D341Med (cell line): ENCODE measurements at regions not wholly inside any gene's neighbourhood (a gene's known extent, or its start where the extent isn't known, plus 50 kb on each side); places are given as distances from the start of the nearest gene placed in this dataset.

ENCODE experiments used
- DNase-seq: peaks from one replicate; pipeline ENCODE4 v3.0.0; 2012; ENCODE audit warnings: low spot score

DNA sequence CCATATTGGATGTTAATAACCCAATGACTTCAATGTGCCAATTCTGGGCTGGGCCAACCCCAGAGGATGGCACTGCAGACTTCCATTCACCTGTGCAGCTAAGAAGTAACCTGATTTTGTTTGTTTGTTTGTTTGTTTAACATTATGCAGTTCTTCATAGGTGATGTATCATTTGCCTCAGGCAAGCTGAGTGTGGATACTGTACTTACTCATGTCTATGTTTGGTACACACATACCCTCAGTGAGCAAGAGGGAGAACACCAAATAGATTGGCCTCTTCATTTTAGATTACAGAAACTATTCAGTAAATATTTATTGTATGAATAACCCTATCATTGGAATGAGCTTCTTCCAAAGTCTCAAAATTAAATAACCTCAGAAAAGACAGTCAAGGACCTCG, 180.2 kb upstream of the SMC2 start:
- no peak for DNase-seq

- no peak for DNase-seq
Measured at GRCh38 chr9:103919605-103920209, 174.4 kb upstream of the SMC2 start.

GRCh38 chr9:103928442-103928841, 165.7 kb upstream of the SMC2 start:
- no peak for DNase-seq

- DNase-seq = no peak
Measured at GRCh38 chr9:103941104-103941503, 153.0 kb upstream of the SMC2 start.

DNA sequence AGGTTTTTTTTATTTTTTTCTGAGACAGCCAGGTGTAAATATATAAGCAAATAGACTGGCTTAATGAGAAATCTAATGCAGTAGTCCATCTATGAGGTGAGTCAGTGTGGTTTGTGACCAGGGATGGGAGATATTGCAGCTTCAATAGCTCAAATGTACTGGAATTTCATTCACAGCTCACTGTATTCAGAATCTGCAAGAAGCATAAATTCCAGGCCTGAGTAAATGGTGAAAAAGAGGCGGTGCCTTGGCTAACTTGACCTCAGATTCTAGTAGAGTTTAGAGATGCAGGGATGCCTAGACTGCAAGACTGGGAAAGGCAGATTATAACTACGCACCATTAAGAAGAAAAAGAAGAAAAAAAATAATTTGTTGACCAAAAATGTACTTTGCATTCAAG, 151.9 kb upstream of the SMC2 start:
- DNase-seq = no peak

DNA sequence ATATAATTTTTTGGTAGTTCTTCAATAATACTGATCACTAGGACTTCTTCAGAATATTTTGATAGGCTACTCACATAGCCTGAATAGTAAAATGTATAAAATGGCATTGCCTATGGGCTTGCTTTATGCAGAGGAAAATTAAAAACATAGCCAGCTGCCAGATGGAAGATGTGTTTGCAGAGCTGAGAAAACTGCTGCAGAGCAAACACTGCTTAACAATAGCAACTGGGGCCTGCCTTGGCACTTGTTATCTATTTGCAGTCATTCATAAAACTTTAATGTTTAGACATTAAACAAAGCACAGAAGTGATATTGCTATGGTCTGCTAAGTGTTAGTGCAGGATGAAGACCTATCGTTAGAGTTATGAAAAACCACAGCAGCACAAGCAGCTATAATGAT, 151.5 kb upstream of the SMC2 start:
- no peak for DNase-seq

DNA sequence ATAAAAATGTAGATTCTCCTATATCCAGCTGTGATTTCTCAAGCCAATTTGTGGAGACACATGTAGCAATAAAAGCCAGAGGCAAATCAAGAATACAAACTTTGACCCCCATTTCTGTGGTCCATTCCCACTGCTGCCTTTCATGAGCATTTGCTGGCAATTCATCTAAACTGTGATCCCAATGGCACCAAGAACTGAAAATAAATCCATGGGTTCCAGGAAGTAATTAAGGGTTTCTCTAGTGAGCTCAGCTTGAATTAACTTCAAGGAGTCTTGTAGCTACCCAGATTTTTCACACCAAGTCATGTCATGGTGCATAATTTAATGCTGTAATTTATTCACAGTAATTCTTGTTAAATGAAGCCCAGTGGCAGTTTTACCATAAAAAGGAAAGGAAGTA, 145.0 kb upstream of the SMC2 start:
- no peak for DNase-seq

- no peak for DNase-seq
Measured at GRCh38 chr9:103977163-103977562, 116.9 kb upstream of the SMC2 start.

GRCh38 chr9:103978396-103978795, 115.7 kb upstream of the SMC2 start:
- no peak for DNase-seq

GRCh38 chr9:103981912-103982311, 112.2 kb upstream of the SMC2 start:
- DNase-seq = no peak

GRCh38 chr9:103985077-103985476, 109.0 kb upstream of the SMC2 start:
- no peak for DNase-seq

GRCh38 chr9:103988821-103989220, 105.3 kb upstream of the SMC2 start:
- no peak for DNase-seq

DNA sequence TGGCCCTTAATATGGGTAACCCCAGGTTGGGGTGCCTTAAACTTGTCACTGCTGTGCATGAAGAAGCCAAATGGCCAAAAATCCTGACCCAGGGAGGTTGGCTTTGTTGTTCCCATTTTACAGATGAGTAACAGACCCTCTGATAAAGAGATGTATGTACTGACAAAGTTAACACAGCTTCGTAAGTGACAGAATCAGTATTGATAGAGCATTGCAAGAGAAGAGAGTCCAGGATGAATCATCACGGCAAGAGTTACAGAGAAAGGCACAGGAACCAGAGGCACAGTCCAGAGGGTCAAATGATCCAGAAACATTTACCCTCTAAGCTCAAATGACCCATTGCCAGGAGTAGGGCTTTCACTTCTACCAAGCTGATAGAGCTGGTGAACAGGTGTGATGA, 103.8 kb upstream of the SMC2 start:
- DNase-seq = no peak

DNA sequence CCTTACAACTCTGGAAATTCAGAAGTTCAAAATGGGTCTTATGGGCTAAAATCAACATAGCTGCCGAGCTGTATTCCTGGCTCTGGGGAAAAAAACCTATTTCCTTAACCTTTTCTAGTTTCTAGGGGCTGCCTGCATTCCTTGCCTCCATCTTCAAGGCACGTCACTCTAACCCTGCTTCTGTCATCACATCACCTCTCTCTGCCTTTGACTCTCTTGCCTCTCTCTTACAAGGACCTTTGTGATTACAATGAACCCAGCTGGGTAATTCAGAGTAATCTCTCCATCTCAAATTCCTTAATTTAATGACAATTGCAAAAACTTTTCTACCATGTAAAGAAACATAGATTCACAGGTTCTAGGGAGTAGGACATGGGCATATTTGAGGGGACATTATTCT, 103.1 kb upstream of the SMC2 start:
- DNase-seq = no peak

DNA sequence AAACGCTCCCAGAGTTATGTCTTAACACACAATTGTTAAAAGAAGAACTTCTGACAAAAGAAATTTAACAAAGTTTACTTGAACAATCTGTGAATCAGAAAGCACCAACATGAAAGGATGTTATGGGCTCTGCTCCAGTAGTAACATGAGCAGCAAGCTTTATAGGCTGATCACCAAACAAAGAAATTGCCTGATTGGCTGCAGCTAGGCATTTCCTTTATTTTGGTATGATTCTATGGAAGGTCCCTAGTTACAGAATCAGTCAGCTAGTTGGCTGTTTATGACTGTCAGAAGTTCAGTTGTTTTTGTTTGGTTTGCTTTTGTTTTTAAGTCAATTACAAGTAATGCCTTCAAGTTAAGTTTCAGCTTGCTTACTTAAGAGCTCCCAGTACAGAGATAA, 102.4 kb upstream of the SMC2 start:
- DNase-seq = no peak

GRCh38 chr9:103992938-103993579, 101.0 kb upstream of the SMC2 start:
- DNase-seq = no peak

- no peak for DNase-seq
Measured at GRCh38 chr9:103997856-103998370, 96.2 kb upstream of the SMC2 start.

DNA sequence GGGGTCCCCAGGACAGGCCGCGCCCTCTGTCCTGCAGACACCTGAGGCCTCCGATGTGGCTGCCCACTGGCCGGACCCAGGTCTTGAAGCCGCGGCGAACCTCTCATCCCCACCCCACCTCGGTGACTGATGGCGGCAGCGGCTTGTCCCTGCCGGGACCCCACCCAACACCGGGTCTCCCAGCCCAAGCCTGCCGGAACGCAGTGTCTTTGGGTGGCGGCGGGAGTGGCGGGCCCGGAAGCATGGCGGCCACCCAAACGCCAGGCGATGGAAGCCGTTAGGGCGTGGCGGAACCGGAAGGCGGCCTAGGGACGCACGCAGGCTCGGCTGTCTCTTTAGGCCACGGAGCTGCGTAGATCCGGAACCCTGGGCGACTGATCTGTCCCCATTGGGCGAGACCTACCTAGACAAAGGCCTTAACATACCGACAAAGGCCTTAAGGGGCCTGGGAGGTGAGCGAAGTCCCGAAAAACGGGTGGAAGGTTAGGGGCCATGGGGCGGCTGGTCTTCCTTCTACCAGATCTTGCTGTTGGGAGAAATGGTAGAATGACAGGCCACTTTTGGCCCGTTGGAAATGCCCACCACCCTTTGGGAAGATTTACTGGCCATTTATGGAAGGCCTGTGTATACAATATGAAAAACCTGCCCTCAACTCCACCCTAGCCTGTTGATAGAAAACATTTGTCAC, 94.6 kb upstream of the SMC2 start:
- DNase-seq = no peak

GRCh38 chr9:104009826-104010225, 84.3 kb upstream of the SMC2 start:
- no peak for DNase-seq

DNA sequence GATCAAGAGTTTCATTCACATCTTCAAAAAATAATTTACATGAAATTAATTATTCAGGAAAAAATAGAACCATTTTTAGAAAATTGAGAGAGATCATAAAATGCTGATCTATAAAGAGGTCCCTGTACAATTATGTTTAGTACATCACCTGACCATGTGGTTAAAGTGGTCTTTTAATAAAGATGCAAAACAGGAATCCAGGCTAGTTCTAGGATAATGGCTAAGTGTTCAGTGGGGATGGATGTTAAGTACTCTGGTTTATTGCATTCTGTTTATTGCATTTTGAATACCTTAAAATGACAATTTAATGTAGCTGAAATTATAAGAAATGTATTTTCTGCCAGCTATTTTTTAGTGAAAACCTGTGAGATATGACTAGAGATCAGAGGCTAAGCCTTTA, 72.0 kb upstream of the SMC2 start:
- no peak for DNase-seq

DNA sequence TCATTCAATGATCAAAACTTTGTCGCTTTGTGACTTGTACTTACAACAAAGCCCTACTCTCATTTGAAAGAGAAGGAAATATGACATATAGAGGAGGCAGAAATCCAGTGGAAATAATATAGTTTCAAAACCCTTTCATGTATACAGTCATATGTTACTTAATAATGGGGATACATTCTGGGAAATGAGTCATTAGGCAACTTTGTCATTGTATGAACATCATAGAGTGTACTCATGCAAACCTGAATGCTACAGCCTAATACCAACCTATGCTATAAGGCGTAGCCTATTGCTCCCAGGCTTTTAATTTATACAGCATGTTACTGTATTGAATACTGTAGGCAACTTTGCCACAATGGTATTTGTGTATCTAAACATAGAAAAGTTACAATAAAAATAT, 69.0 kb upstream of the SMC2 start:
- no peak for DNase-seq

DNA sequence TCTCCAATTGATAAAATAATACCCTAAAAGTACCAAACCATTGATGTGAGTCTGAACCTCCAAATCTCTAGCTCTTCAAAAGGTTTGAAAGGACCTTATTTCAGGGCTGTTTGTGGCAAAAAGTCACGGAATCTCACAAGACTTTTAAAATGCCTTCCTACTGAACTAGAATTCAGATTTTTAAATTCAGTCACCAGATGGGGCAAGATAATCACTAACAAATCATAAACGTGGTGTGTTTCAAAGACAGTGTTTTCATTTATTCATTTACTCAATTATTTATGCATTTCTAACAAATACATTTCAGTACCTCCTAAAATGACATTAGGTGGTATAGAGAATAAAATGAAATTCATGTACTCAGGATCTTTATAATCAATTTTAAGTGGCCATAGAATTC, 68.2 kb upstream of the SMC2 start:
- no peak for DNase-seq

DNA sequence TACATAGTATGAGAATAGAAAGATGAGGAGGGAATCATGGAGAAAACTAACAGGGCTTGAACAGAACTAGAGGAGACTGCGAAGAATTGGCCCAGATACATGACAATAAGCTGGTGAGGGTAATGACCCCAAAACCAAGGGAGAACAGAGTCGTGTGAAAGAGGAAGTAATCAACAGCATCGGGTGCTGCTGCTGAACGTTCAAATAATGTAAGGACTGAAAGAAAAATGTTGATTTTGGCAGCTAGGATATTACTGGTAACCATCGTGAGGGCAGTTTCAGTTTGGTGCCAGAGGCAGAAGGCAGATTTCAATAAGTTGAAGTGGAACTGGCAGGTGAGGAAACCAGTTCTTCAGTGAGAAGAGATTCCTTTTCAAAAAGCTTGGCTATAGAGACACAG, 66.8 kb upstream of the SMC2 start:
- no peak for DNase-seq

GRCh38 chr9:104028827-104029226, 65.3 kb upstream of the SMC2 start:
- no peak for DNase-seq
